ENCODE measurements at regions not wholly inside any gene's neighbourhood (a gene's known extent, or its start where the extent isn't known, plus 50 kb on each side); places are given as distances from the start of the nearest gene placed in this dataset.

- TF ChIP-seq, protein P1, sequence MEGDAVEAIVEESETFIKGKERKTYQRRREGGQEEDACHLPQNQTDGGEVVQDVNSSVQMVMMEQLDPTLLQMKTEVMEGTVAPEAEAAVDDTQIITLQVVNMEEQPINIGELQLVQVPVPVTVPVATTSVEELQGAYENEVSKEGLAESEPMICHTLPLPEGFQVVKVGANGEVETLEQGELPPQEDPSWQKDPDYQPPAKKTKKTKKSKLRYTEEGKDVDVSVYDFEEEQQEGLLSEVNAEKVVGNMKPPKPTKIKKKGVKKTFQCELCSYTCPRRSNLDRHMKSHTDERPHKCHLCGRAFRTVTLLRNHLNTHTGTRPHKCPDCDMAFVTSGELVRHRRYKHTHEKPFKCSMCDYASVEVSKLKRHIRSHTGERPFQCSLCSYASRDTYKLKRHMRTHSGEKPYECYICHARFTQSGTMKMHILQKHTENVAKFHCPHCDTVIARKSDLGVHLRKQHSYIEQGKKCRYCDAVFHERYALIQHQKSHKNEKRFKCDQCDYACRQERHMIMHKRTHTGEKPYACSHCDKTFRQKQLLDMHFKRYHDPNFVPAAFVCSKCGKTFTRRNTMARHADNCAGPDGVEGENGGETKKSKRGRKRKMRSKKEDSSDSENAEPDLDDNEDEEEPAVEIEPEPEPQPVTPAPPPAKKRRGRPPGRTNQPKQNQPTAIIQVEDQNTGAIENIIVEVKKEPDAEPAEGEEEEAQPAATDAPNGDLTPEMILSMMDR (IDR thresholded peaks at IDR 0.05; ENCODE audit: low read depth, low read length) = no peak
- in situ Hi-C loops (cut with HindIII; ENCODE audit: low sequenced_read_pairs) = no loop called here
- peak; percentile 14 for DNase-seq (ENCODE audit: low read depth, low spot score)
Measured at GRCh38 chr9:91130796-91131318, 230.9 kb downstream of the AUH start.

GRCh38 chr9:91131433-91131839, 230.3 kb downstream of the AUH start:
- TF ChIP-seq, protein P1 (IDR thresholded peaks at IDR 0.05; ENCODE audit: low read depth, low read length) = no peak
- peak; percentile 97 for DNase-seq (ENCODE audit: low read depth, low spot score)
- in situ Hi-C loops (cut with HindIII; ENCODE audit: low sequenced_read_pairs) = no loop called here
- H3K4me3 ChIP-seq (ENCODE audit: low read depth, low read length) = no peak overlapping the region

More at GRCh38 chr9:91130796-91131318, 230.9 kb downstream of the AUH start:
- no peak overlapping the region for H3K4me3 ChIP-seq (ENCODE audit: low read depth, low read length)

GRCh38 chr9:91132576-91133073, 229.1 kb downstream of the AUH start:
- no peak overlapping the region for H3K4me3 ChIP-seq (ENCODE audit: low read depth, low read length)
- DNase-seq (ENCODE audit: low read depth, low spot score) = no peak
- in situ Hi-C loops (cut with HindIII; ENCODE audit: low sequenced_read_pairs) = no loop called here
- TF ChIP-seq, protein P1 (IDR thresholded peaks at IDR 0.05; ENCODE audit: low read depth, low read length) = no peak

- H3K4me3 ChIP-seq (ENCODE audit: low read depth, low read length) = no peak overlapping the region
- in situ Hi-C loops (cut with HindIII; ENCODE audit: low sequenced_read_pairs) = no loop called here
- no peak for DNase-seq (ENCODE audit: low read depth, low spot score)
- TF ChIP-seq, protein P1 (IDR thresholded peaks at IDR 0.05; ENCODE audit: low read depth, low read length) = no peak
Measured at GRCh38 chr9:91134608-91135007, 227.1 kb downstream of the AUH start.

- no peak overlapping the region for H3K4me3 ChIP-seq (ENCODE audit: low read depth, low read length)
- in situ Hi-C loops (cut with HindIII; ENCODE audit: low sequenced_read_pairs) = no loop called here
- TF ChIP-seq, protein P1 (IDR thresholded peaks at IDR 0.05; ENCODE audit: low read depth, low read length) = no peak
Measured at GRCh38 chr9:91137391-91137790, 224.3 kb downstream of the AUH start.

DNA sequence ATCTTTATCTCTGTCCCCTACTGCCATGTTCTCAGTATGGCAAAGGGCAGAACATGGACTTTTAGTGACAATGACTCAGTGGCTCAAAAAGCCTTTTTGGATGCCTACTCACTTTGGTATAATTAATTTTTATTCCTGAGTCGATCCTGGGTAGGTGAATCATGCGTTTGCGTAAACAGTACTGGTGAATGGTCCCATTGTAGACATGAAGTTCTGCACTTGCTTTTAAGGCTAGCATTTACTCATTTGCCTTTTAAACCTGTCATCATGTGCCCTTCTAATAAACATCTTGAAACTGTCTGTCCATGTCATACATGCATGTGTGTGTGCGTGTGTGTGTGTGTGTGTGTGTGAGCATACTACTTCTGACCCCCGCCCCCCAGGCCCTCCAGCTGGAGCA, 223.0 kb downstream of the AUH start:
- no peak overlapping the region for H3K4me3 ChIP-seq (ENCODE audit: low read depth, low read length)
- DNase-seq (ENCODE audit: low read depth, low spot score) = peak; percentile 55
- TF ChIP-seq, protein P1 (IDR thresholded peaks at IDR 0.05; ENCODE audit: low read depth, low read length) = no peak
- in situ Hi-C loops (cut with HindIII; ENCODE audit: low sequenced_read_pairs) = no loop called here

More at GRCh38 chr9:91137391-91137790, 224.3 kb downstream of the AUH start:
- DNase-seq (ENCODE audit: low read depth, low spot score) = no peak

Measured in astrocyte of the spinal cord (primary cell).